ENCODE measurements at regions not wholly inside any gene's neighbourhood (a gene's known extent, or its start where the extent isn't known, plus 50 kb on each side); places are given as distances from the start of the nearest gene placed in this dataset.
A peak's percentile ranks its signal among the peaks of the same experiment; 100 is the strongest.
"Not testable (repeated sequence)": the region's sequence is repeated elsewhere in the genome, so short reads cannot be mapped to it uniquely, and the experiment has no call there.

- no peak for DNase-seq (ENCODE audit: low spot score)
These were observed 435.7 kb downstream of the EFNB2 start for GRCh38 chr13:106099765-106100164.

GRCh38 chr13:106098778-106099177 lies 436.7 kb downstream of the EFNB2 start:
- no peak for DNase-seq (ENCODE audit: low spot score)

GRCh38 chr13:106096661-106097092 lies 438.8 kb downstream of the EFNB2 start:
- DNase-seq (ENCODE audit: low spot score), result no peak

- DNase-seq (ENCODE audit: low spot score), result no peak
These were observed 439.5 kb downstream of the EFNB2 start for GRCh38 chr13:106095919-106096318.

- DNase-seq (ENCODE audit: low spot score), result no peak
These were observed 440.1 kb downstream of the EFNB2 start for GRCh38 chr13:106095406-106095805.

GRCh38 chr13:106090001-106090400 lies 445.5 kb downstream of the EFNB2 start:
- DNase-seq (ENCODE audit: low spot score), result no peak

GRCh38 chr13:106089261-106089980 lies 446.0 kb downstream of the EFNB2 start:
- DNase-seq (ENCODE audit: low spot score), result peak; percentile 30

- no peak for DNase-seq (ENCODE audit: low spot score)
These were observed 447.4 kb downstream of the EFNB2 start for GRCh38 chr13:106088085-106088484.

GRCh38 chr13:106087201-106087600 lies 448.3 kb downstream of the EFNB2 start:
- no peak for DNase-seq (ENCODE audit: low spot score)

GRCh38 chr13:106083620-106084350 lies 451.7 kb downstream of the EFNB2 start:
- peak; percentile 58 for DNase-seq (ENCODE audit: low spot score)

GRCh38 chr13:106081221-106081620 lies 454.2 kb downstream of the EFNB2 start:
- DNase-seq (ENCODE audit: low spot score), result not testable (repeated sequence)

GRCh38 chr13:106078191-106078590 lies 457.3 kb downstream of the EFNB2 start:
- no peak for DNase-seq (ENCODE audit: low spot score)

- DNase-seq (ENCODE audit: low spot score), result no peak
These were observed 458.4 kb downstream of the EFNB2 start for GRCh38 chr13:106077017-106077416.

- no peak for DNase-seq (ENCODE audit: low spot score)
These were observed 463.4 kb downstream of the EFNB2 start for GRCh38 chr13:106072014-106072413.

- no peak for DNase-seq (ENCODE audit: low spot score)
These were observed 471.7 kb downstream of the EFNB2 start for GRCh38 chr13:106063591-106064313.

- DNase-seq (ENCODE audit: low spot score), result peak; percentile 62
These were observed 473.7 kb downstream of the EFNB2 start for GRCh38 chr13:106061781-106062180.

- no peak for DNase-seq (ENCODE audit: low spot score)
These were observed 478.6 kb downstream of the EFNB2 start for GRCh38 chr13:106056851-106057250.

GRCh38 chr13:106052200-106052767 lies 483.2 kb downstream of the EFNB2 start:
- no peak for DNase-seq (ENCODE audit: low spot score)

- DNase-seq (ENCODE audit: low spot score), result peak; percentile 62
These were observed 486.3 kb downstream of the EFNB2 start for GRCh38 chr13:106049171-106049570.

GRCh38 chr13:106048386-106048785 lies 487.1 kb downstream of the EFNB2 start:
- no peak for DNase-seq (ENCODE audit: low spot score)

GRCh38 chr13:106047859-106048258 lies 487.6 kb downstream of the EFNB2 start:
- no peak for DNase-seq (ENCODE audit: low spot score)

GRCh38 chr13:106042996-106043581 lies 492.4 kb downstream of the EFNB2 start:
- no peak for DNase-seq (ENCODE audit: low spot score)
